Gastroesophageal sphincter (tissue), 3 donors: ENCODE measurements at regions not wholly inside any gene's neighbourhood (a gene's known extent, or its start where the extent isn't known, plus 50 kb on each side); places are given as distances from the start of the nearest gene placed in this dataset.

Experiments used
- EP300 ChIP-seq: sonication (generic); formaldehyde crosslinking; IDR thresholded peaks from one replicate; pipeline ENCODE4 v1.6.1; 2017; ENCODE audit warnings: antibody characterized with exemption, mild to moderate bottlenecking
- POLR2AphosphoS5 ChIP-seq: sonication (generic); formaldehyde crosslinking; IDR thresholded peaks from one replicate; pipeline ENCODE4 v1.6.1; 2017; ENCODE audit warnings: antibody characterized with exemption
- TF ChIP-seq, protein P1 (sequence below), 4 experiments: fragments of 200-600 bp in 2 of 4; fragments of 450-650 bp in 2 of 4; sonication (generic) in 1 of 4; IDR thresholded peaks; one replicate each; pipeline ENCODE4 v1.5.1; 2017 to 2019; ENCODE audit warnings: antibody characterized with exemption in 4 of 4, mild to moderate bottlenecking in 2 of 4, moderate library complexity in 2 of 4

DNA sequence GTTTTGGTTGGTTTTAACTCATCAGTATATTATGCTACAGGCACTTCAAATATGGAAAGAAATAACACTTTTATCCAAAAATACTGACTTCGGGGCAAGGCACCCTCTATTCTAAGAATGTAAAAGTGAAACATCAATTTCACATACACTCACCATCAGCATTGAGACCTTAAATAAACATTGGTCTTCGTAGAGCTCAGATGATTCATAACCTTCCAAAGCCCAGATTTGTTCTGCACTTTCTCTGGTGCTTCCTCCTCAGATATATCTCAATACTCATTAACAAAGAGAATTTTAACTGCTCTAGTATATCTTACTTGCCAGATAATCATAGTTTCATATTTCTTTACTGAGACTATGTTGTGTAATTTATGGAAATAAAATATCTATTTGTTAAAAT is 794.3 kb downstream of the LIG4 start:
- TF ChIP-seq, protein P1, sequence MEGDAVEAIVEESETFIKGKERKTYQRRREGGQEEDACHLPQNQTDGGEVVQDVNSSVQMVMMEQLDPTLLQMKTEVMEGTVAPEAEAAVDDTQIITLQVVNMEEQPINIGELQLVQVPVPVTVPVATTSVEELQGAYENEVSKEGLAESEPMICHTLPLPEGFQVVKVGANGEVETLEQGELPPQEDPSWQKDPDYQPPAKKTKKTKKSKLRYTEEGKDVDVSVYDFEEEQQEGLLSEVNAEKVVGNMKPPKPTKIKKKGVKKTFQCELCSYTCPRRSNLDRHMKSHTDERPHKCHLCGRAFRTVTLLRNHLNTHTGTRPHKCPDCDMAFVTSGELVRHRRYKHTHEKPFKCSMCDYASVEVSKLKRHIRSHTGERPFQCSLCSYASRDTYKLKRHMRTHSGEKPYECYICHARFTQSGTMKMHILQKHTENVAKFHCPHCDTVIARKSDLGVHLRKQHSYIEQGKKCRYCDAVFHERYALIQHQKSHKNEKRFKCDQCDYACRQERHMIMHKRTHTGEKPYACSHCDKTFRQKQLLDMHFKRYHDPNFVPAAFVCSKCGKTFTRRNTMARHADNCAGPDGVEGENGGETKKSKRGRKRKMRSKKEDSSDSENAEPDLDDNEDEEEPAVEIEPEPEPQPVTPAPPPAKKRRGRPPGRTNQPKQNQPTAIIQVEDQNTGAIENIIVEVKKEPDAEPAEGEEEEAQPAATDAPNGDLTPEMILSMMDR (IDR thresholded peaks at IDR 0.05), result no peak
- no peak for TF ChIP-seq POLR2AphosphoS5
- no peak for TF ChIP-seq EP300
